ENCODE measurements at regions not wholly inside any gene's neighbourhood (a gene's known extent, or its start where the extent isn't known, plus 50 kb on each side); places are given as distances from the start of the nearest gene placed in this dataset.
"Not testable (repeated sequence)": the region's sequence is repeated elsewhere in the genome, so short reads cannot be mapped to it uniquely, and the experiment has no call there.

DNA sequence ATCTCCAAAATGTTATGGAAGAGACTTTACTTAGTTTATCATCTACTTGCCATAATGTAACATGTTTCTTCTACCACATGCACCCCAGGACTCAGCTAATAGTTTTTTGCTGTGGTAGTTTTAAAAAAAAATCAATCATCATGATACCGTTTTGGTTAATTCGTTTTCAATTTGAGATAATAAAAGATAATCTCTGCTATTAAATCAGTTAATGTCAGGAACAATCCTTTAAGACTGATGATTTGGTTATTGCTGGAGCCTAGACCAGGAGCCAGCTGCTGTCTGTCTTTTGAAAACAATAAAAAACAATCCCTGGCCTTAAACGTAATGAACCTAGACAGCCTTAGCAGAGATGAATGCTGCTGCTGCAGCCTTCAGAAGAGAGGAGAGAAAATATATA, 403.7 kb downstream of the OXSM start:
- no peak for DNase-seq

DNA sequence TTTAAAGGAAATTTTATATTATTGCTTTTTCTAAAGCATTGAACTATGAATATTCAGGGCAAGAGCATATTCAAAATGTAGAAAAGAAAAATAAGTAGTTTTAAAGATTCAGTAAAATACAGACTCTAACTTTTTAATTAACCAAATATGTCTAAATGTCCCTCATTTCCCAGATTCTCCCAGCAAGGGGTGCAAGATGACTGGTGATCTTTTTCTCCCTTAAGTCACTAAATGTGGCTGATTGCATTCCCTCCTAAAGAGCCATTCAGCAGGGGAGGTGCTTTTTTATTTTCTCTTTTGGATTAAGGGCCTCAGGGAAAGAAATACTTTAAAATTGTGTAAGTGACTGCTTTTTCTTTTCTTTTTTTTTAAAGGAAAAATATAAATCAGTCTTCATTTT, 406.9 kb downstream of the OXSM start:
- DNase-seq, result no peak

- DNase-seq, result no peak
Measured at GRCh38 chr3:26198609-26199008, 408.7 kb downstream of the OXSM start.

- DNase-seq, result no peak
Measured at GRCh38 chr3:26202169-26202568, 412.3 kb downstream of the OXSM start.

- DNase-seq, result no peak
Measured at GRCh38 chr3:26205475-26205874, 415.6 kb downstream of the OXSM start.

DNA sequence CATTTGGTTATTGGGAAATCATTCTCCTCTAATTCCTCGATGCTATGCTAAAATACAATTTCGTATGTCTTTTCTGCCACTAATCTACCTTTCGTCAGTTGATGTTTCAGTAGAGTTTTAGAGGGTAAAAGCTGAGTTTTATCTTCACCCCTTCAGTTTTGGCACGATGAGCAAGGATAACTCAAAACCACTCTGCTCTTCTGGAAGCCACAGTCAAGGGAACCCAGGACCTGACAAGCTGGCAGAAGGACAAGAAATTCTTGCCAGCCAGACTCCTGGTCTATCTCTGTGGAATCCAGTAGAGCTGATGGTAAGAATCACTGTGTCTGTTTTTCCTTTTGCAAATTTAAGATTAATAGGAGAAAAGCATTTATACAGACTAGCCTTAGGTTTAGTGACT, 414.4 kb upstream of the LRRC3B start:
- no peak for DNase-seq

GRCh38 chr3:26229801-26230200, 392.8 kb upstream of the LRRC3B start:
- DNase-seq, result no peak

DNA sequence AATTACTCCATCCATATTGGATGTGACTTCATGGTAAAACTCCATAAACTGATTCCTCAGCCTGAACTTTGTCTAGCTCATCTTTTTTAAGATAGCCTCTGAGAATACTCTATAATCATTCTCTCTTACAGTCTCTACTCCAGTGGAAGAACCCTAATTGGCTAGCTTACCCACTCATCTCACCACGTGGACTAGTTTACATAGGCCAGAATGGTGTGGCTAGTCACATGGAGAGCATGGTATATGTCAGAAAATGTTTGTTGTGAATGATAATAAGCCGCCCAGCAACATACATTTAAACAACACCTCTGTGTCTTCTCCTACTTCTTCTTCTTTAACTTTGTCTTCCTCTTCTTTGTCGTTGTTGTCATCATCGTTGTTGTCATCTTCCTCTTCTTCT, 389.2 kb upstream of the LRRC3B start:
- no peak for DNase-seq

DNA sequence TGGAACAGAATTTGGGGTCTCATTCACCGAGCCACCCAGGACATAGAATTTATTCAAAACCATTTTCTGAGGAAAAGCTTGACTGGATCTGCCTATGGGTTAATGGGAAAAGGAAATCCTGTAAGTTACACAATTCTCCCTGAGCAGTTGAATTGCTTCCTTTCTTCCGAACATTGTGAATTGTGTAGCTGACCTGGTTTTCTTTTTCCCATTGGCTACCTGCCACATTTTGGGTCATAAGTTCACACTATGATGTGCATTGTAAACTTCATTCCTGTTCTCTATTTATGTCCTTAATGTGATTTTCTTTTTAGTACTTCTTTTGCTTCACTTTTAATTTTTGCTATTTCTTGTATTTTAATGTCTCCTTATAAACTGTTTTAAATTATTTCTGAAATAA, 386.0 kb upstream of the LRRC3B start:
- no peak for DNase-seq

- no peak for DNase-seq
Measured at GRCh38 chr3:26237036-26237682, 385.4 kb upstream of the LRRC3B start.

- not testable (repeated sequence) for DNase-seq
Measured at GRCh38 chr3:26244586-26244985, 378.0 kb upstream of the LRRC3B start.

DNA sequence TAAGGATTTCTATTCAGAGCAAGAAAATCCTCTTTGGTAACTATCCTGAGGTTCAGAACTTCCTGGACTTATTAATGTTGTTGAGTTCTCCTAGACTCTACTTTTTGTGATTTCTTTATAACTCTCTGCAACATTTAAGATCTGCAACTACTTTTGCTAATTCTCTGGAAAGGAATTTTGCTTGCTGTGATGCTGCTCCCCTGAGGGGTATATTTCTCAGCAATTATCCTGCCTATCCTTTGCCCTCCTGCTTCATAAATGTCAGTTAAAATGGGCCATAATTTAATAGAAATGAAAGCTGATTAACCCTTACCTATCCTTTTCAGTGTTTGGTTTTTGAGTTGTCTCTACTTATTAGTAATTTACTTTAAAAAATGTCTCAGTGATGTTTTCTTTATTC, 377.3 kb upstream of the LRRC3B start:
- no peak for DNase-seq

DNA sequence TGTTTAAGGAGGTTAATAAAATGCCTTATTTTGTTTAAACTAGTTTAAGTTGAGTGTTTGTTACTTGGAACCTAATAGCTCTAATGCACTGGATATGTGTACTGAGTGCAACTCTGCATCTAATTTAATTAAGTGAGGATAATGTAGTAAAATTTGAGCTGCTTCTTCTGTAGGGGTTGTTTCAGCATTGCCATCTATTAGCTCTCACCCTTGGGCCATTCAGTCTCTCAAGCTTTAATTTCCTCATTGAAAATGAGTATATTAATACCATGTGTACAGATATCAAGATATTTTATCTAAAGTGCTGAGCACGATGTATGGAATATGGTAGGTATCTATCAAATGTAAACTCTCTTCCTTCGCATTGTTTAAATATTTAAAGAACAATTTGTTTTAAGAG, 375.7 kb upstream of the LRRC3B start:
- no peak for DNase-seq

DNA sequence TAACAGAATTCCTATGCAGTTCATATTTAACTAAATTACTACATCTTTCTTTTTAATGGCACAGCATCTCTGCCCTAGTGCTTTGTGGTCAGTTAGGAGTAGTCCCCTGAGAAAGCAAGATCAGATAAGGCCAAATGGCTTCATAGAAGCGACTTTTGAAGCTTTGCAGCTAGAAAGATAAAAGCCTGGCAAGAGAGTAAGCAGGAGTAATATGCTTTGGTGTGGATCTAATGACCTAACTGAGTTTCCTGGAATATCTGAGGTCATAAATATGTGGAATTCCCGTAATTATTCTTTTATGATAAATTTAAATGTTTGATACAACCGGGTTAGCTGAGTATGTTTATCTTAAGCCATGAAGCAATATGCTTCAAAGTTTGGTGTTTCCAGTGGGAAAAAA, 374.9 kb upstream of the LRRC3B start:
- no peak for DNase-seq

GRCh38 chr3:26252001-26252400, 370.6 kb upstream of the LRRC3B start:
- DNase-seq, result no peak

- no peak for DNase-seq
Measured at GRCh38 chr3:26256224-26256623, 366.3 kb upstream of the LRRC3B start.

DNA sequence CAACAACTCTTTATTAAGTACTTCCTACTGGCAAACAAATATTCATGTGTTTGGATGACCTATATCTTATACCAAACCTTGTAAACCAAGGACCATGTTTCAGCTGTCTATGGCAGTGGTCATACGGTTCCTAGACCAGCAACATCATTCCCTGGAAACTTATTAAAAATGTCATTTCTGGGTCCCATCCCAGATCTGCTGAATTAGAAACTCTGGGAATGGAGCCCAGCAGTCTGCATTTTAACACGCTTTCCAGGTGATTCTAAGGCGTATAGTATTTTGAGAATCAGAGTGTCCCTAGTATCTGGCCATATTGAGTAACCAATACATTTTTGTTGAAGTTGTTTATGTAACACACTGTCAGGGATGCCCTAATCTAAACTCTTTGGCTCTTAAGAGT, 363.4 kb upstream of the LRRC3B start:
- no peak for DNase-seq

- no peak for DNase-seq
Measured at GRCh38 chr3:26260139-26260538, 362.4 kb upstream of the LRRC3B start.

DNA sequence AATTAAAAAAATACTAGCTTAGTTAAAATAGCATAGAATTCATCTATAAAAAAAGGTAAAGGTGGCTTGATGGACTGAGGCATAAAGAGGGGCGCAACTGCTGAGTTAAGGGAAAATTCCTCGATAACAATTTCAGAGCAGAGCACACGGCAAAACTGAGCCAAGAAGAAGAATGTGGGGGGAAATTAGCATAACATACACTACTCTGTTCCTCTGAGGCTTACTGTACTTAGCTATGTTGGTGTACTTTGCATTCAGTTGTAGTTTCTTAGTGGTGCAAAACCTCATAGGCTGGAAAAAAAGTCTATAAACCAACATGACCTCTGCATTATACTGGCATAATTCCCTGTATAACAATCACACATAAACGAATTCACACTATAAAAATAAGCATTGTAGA, 357.9 kb upstream of the LRRC3B start:
- no peak for DNase-seq

DNA sequence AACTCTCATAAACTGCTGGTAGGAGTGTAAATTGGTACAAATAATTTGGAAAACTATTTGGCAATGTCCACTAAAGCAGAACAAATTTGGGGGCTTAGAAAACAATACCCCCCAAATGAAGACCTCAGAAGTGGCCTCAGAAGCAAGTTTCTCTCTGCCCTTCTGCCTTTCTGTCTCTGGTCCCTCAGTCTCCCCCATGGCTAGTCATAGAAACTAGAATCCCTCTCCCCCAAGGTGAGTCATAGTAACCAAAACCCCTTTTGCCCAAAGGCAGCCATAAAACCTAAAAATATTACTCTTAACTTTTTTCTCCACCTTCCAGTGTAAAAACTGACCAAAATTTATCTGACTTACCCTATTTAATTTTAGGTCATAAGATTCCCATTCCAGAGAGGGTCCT, 350.7 kb upstream of the LRRC3B start:
- no peak for DNase-seq

DNA sequence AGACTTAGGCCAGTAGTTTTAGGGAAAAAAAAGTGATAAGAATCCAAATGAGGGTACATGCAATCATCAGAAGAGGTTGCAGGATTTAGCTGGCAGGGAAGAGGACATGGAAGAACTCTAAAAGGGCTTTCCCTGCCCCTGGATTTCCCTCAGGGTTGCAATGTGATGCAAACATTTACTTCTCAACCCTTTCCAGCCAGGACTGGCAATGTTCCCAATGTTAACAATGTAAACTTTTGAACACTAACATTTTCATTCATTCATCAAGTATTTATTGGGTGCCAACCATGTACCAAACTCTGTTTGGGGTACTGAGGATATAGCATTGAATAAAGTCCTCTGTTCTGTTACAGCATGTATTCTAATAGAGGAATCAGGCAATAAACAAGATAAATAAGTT, 349.4 kb upstream of the LRRC3B start:
- DNase-seq, result no peak

- DNase-seq, result no peak
Measured at GRCh38 chr3:26279091-26279490, 343.5 kb upstream of the LRRC3B start.

DNA sequence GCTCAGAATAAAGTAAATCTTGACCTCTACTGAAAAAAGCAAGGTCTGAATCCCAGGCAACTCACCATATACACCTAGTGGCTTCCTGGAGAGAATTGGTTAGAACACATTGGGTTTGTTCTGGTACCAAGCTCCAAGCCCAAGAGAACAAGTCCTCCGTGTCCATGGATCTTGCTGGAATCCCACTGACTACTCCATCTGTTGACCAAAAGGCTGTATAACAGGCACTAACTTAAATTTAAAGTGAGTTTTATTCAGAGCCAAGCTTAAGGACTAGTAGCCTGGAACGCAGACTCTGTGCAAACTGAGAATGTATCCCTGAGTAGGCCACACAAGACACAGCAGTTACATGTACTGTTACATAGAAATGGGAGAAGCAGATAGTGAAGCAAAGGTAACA, 342.1 kb upstream of the LRRC3B start:
- DNase-seq, result no peak

DNA sequence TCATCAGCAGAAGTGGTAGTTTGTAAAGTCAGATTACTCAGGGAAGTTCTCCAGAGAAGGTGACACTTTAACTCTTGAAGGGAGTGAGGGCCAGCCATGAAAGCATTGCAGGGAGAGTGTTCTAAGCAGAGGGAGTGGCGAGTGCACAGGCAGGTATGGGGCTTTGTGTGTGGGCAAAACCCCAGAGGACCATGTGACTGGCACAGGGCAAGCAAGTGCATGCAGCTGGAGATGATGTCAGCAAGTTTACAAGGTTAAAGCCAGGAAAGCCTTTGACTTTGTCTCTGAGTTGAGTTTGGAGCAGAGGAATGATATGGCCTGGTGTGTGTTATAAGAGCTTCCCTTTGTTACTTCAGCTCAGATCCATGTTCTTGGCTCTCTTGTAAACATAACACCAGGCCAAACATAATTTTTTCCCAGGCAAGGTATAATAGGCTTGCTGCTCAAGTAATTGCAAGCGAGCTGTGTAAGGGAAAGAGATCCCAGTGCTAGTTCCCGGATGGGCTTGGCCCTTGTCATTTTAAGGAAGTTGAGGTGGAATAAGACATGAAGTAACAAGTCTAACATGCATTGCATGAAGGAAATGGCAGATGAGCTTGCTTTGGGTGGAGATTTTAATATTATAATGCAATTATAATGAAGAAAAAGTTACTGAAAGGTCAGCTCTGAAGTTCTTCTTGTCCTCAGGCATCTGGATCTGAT, 341.1 kb upstream of the LRRC3B start:
- no peak for DNase-seq

- DNase-seq, result not testable (repeated sequence)
Measured at GRCh38 chr3:26284503-26284902, 338.1 kb upstream of the LRRC3B start.

All from CD4-positive, alpha-beta T cell treated with Interleukin-4 for 4 hours (primary cell).